ENCODE measurements at regions not wholly inside any gene's neighbourhood (a gene's known extent, or its start where the extent isn't known, plus 50 kb on each side); places are given as distances from the start of the nearest gene placed in this dataset.
"Not testable (repeated sequence)": the region's sequence is repeated elsewhere in the genome, so short reads cannot be mapped to it uniquely, and the experiment has no call there.

DNA sequence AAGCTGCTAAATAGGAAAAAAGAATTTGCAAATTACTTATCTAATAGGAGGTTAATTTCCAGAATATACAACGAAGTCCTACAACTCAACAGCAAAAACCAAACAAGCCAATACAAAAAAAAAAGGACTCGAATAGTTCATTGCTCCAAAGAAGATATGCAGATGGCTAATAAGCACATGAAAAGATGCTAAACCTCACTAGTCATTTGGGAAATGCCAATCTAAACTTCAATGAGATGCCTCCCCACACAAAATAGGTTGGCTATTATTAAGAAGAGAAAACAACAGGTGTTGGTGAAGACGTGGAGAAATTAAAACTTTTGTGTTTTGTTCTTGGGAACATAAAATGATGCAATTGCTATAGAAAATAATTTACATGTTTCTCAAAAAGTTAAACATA, 1634.4 kb upstream of the DDX18 start:
- H3K27me3 ChIP-seq (replicated peaks; ENCODE audit: insufficient read depth, low read depth, low read length, poor library complexity): no peaks in the 10 kb centered on the region
- DNase-seq (ENCODE audit: low spot score): no peak
- H3K9me3 ChIP-seq (ENCODE audit: low read depth, low read length, poor library complexity, severe bottlenecking): peaks cover 20% of the 10 kb centered on the region
- no TSS peak for BruUV-seq (replicated peaks)
- H3K36me3 ChIP-seq (ENCODE audit: insufficient read depth, low read length, poor library complexity, severe bottlenecking): no peaks in the 10 kb centered on the region
- no peak overlapping the region for H3K27ac ChIP-seq (ENCODE audit: low read depth, low read length, poor library complexity, severe bottlenecking)
- intact Hi-C loops (cut with micrococcal nuclease; ENCODE audit: unreplicated experiment): no loop called here
- POLR2A ChIA-PET (ENCODE audit: low non-redundant PET): no interaction called here
- CTCF ChIA-PET: no interaction called here
- TF ChIP-seq, protein P1, sequence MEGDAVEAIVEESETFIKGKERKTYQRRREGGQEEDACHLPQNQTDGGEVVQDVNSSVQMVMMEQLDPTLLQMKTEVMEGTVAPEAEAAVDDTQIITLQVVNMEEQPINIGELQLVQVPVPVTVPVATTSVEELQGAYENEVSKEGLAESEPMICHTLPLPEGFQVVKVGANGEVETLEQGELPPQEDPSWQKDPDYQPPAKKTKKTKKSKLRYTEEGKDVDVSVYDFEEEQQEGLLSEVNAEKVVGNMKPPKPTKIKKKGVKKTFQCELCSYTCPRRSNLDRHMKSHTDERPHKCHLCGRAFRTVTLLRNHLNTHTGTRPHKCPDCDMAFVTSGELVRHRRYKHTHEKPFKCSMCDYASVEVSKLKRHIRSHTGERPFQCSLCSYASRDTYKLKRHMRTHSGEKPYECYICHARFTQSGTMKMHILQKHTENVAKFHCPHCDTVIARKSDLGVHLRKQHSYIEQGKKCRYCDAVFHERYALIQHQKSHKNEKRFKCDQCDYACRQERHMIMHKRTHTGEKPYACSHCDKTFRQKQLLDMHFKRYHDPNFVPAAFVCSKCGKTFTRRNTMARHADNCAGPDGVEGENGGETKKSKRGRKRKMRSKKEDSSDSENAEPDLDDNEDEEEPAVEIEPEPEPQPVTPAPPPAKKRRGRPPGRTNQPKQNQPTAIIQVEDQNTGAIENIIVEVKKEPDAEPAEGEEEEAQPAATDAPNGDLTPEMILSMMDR (conservative IDR thresholded peaks at IDR 0.05; ENCODE audit: low read depth, low read length): no peak
- TF ChIP-seq EZH2 (IDR thresholded peaks at IDR 0.05; ENCODE audit: borderline replicate concordance, low read depth, low read length, poor library complexity, severe bottlenecking): no peak
- H3K4me1 ChIP-seq (ENCODE audit: insufficient read depth, low read length, poor library complexity, severe bottlenecking): no peaks in the 10 kb centered on the region
- H3K4me3 ChIP-seq (ENCODE audit: low read depth, low read length, poor library complexity, severe bottlenecking): no peak overlapping the region

DNA sequence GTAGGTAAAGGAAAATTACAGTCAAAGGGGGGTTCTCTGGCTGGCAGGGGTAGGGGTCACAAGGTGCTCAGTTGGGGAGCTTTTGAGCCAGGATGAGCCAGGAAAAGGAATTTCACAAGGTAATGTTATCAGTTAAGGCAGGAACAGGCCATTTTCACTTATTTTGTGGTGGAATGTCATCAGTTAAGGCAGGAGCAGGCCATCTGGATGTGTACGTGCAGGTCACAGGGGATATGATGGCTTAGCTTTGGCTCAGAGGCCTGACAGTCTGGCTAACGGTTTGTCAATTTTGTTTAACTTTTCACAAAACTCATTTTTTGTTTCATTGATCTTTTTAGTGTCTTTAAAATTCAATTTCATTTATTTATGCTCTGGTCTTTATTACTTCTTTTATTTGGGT, 1623.8 kb upstream of the DDX18 start:
- H3K27me3 ChIP-seq (replicated peaks; ENCODE audit: insufficient read depth, low read depth, low read length, poor library complexity); BruUV-seq (replicated peaks); H3K4me3 ChIP-seq (ENCODE audit: low read depth, low read length, poor library complexity, severe bottlenecking); CTCF ChIA-PET; POLR2A ChIA-PET (ENCODE audit: low non-redundant PET); H3K36me3 ChIP-seq (ENCODE audit: insufficient read depth, low read length, poor library complexity, severe bottlenecking); intact Hi-C loops (cut with micrococcal nuclease; ENCODE audit: unreplicated experiment); H3K4me1 ChIP-seq (ENCODE audit: insufficient read depth, low read length, poor library complexity, severe bottlenecking); H3K27ac ChIP-seq (ENCODE audit: low read depth, low read length, poor library complexity, severe bottlenecking); DNase-seq (ENCODE audit: low spot score): not testable (repeated sequence)
- peaks cover 35% of the 10 kb centered on the region for H3K9me3 ChIP-seq (ENCODE audit: low read depth, low read length, poor library complexity, severe bottlenecking)

DNA sequence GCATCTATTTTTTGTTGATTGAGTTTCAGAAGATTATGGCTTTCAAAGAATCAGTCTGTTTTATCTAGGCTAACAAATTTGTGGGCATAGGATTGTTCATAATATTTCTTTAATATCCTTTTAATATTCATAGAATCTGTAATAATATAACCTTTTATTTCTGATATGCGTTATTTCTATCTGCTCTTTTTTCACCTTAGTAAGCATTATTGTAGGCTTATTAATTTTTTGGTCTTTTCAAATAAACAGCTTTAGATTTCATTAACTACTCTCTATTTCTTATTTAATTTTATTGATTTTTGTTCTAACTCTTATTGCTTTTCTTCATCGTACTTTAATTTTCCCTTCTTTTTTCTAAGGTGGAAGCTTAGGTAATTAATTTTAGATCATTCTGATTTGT, 1614.4 kb upstream of the DDX18 start:
- TF ChIP-seq EZH2 (IDR thresholded peaks at IDR 0.05; ENCODE audit: borderline replicate concordance, low read depth, low read length, poor library complexity, severe bottlenecking): no peak
- TF ChIP-seq, protein P1 (conservative IDR thresholded peaks at IDR 0.05; ENCODE audit: low read depth, low read length): no peak
- Histone ChIP-seq H3K27me3 (replicated peaks; ENCODE audit: insufficient read depth, low read depth, low read length, poor library complexity) (no peaks in the 10 kb centered on the region), H3K36me3 (ENCODE audit: insufficient read depth, low read length, poor library complexity, severe bottlenecking) (no peaks in the 10 kb centered on the region), H3K9me3 (ENCODE audit: low read depth, low read length, poor library complexity, severe bottlenecking) (peaks cover 27% of the 10 kb centered on the region), H3K27ac (ENCODE audit: low read depth, low read length, poor library complexity, severe bottlenecking) (no peak overlapping the region), H3K4me3 (ENCODE audit: low read depth, low read length, poor library complexity, severe bottlenecking) (no peak overlapping the region), H3K4me1 (ENCODE audit: insufficient read depth, low read length, poor library complexity, severe bottlenecking) (no peaks in the 10 kb centered on the region)
- intact Hi-C loops (cut with micrococcal nuclease; ENCODE audit: unreplicated experiment): no loop called here
- DNase-seq (ENCODE audit: low spot score): no peak
- no TSS peak for BruUV-seq (replicated peaks)
- ChIA-PET CTCF (no interaction called here), POLR2A (ENCODE audit: low non-redundant PET) (no interaction called here)

DNA sequence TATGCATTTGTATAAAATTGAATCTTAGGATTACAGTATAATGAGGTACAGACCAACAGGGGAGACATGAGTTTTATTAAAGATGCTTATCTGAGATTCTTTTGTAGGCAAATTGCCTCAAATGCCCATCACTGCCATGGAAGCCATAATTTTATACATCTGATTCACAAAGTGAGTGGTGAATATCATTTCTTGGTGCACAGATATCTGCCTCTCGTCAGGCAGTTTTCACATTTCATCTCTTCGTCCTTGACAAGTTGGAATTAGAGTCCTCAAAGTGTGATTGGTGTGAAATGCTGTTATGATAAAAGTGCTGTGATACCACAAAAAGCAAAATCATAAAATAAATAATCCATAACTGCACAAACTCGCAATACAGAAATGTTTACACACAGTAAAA, 1602.8 kb upstream of the DDX18 start:
- Histone ChIP-seq H3K27ac (ENCODE audit: low read depth, low read length, poor library complexity, severe bottlenecking) (no peak overlapping the region), H3K9me3 (ENCODE audit: low read depth, low read length, poor library complexity, severe bottlenecking) (peaks cover 36% of the 10 kb centered on the region), H3K36me3 (ENCODE audit: insufficient read depth, low read length, poor library complexity, severe bottlenecking) (no peaks in the 10 kb centered on the region), H3K4me1 (ENCODE audit: insufficient read depth, low read length, poor library complexity, severe bottlenecking) (no peaks in the 10 kb centered on the region), H3K27me3 (replicated peaks; ENCODE audit: insufficient read depth, low read depth, low read length, poor library complexity) (no peaks in the 10 kb centered on the region), H3K4me3 (ENCODE audit: low read depth, low read length, poor library complexity, severe bottlenecking) (no peak overlapping the region)
- ChIA-PET POLR2A (ENCODE audit: low non-redundant PET) (no interaction called here), CTCF (no interaction called here)
- BruUV-seq (replicated peaks): no TSS peak
- DNase-seq (ENCODE audit: low spot score): no peak
- intact Hi-C loops (cut with micrococcal nuclease; ENCODE audit: unreplicated experiment): no loop called here
- no peak for TF ChIP-seq EZH2 (IDR thresholded peaks at IDR 0.05; ENCODE audit: borderline replicate concordance, low read depth, low read length, poor library complexity, severe bottlenecking)
- TF ChIP-seq, protein P1 (conservative IDR thresholded peaks at IDR 0.05; ENCODE audit: low read depth, low read length): no peak
